ENCODE measurements at regions not wholly inside any gene's neighbourhood (a gene's known extent, or its start where the extent isn't known, plus 50 kb on each side); places are given as distances from the start of the nearest gene placed in this dataset.
"Not testable (repeated sequence)": the region's sequence is repeated elsewhere in the genome, so short reads cannot be mapped to it uniquely, and the experiment has no call there.

GRCh38 chr10:6877722-6878392, 297.8 kb upstream of the PRKCQ start:
- no peak for DNase-seq (ENCODE audit: low read depth)

GRCh38 chr10:6877336-6877721, 297.3 kb upstream of the PRKCQ start:
- no peak for DNase-seq (ENCODE audit: low read depth)

- no peak for DNase-seq (ENCODE audit: low read depth)
These were observed 295.3 kb upstream of the PRKCQ start for GRCh38 chr10:6875269-6875865.

- DNase-seq (ENCODE audit: low read depth): no peak
These were observed 291.1 kb upstream of the PRKCQ start for GRCh38 chr10:6871128-6871527.

- DNase-seq (ENCODE audit: low read depth): no peak
These were observed 288.1 kb upstream of the PRKCQ start for GRCh38 chr10:6868036-6868725.

GRCh38 chr10:6866757-6867156, 286.7 kb upstream of the PRKCQ start:
- no peak for DNase-seq (ENCODE audit: low read depth)

- no peak for DNase-seq (ENCODE audit: low read depth)
These were observed 284.1 kb upstream of the PRKCQ start for GRCh38 chr10:6864142-6864541.

- DNase-seq (ENCODE audit: low read depth): no peak
These were observed 283.3 kb upstream of the PRKCQ start for GRCh38 chr10:6863381-6863780.

GRCh38 chr10:6850452-6850851, 270.4 kb upstream of the PRKCQ start:
- DNase-seq (ENCODE audit: low read depth): no peak

- DNase-seq (ENCODE audit: low read depth): no peak
These were observed 267.5 kb upstream of the PRKCQ start for GRCh38 chr10:6847561-6847960.

- DNase-seq (ENCODE audit: low read depth): no peak
These were observed 264.0 kb upstream of the PRKCQ start for GRCh38 chr10:6843894-6844650.

- DNase-seq (ENCODE audit: low read depth): no peak
These were observed 263.4 kb upstream of the PRKCQ start for GRCh38 chr10:6843481-6843881.

- no peak for DNase-seq (ENCODE audit: low read depth)
These were observed 262.6 kb upstream of the PRKCQ start for GRCh38 chr10:6842722-6843121.

- no peak for DNase-seq (ENCODE audit: low read depth)
These were observed 261.7 kb upstream of the PRKCQ start for GRCh38 chr10:6841761-6842160.

GRCh38 chr10:6840766-6841165, 260.7 kb upstream of the PRKCQ start:
- peak; percentile 57 for DNase-seq (ENCODE audit: low read depth)

GRCh38 chr10:6840201-6840691, 260.2 kb upstream of the PRKCQ start:
- no peak for DNase-seq (ENCODE audit: low read depth)

- no peak for DNase-seq (ENCODE audit: low read depth)
These were observed 258.0 kb upstream of the PRKCQ start for GRCh38 chr10:6838118-6838517.

- no peak for DNase-seq (ENCODE audit: low read depth)
These were observed 253.5 kb upstream of the PRKCQ start for GRCh38 chr10:6833458-6834011.

GRCh38 chr10:6830981-6831380, 250.9 kb upstream of the PRKCQ start:
- DNase-seq (ENCODE audit: low read depth): not testable (repeated sequence)

- not testable (repeated sequence) for DNase-seq (ENCODE audit: low read depth)
These were observed 244.7 kb upstream of the PRKCQ start for GRCh38 chr10:6824793-6825192.

- no peak for DNase-seq (ENCODE audit: low read depth)
These were observed 243.7 kb upstream of the PRKCQ start for GRCh38 chr10:6823770-6824169.

GRCh38 chr10:6819301-6819700, 239.2 kb upstream of the PRKCQ start:
- DNase-seq (ENCODE audit: low read depth): no peak
